ENCODE measurements at regions not wholly inside any gene's neighbourhood (a gene's known extent, or its start where the extent isn't known, plus 50 kb on each side); places are given as distances from the start of the nearest gene placed in this dataset.

- TF ChIP-seq, protein P1, sequence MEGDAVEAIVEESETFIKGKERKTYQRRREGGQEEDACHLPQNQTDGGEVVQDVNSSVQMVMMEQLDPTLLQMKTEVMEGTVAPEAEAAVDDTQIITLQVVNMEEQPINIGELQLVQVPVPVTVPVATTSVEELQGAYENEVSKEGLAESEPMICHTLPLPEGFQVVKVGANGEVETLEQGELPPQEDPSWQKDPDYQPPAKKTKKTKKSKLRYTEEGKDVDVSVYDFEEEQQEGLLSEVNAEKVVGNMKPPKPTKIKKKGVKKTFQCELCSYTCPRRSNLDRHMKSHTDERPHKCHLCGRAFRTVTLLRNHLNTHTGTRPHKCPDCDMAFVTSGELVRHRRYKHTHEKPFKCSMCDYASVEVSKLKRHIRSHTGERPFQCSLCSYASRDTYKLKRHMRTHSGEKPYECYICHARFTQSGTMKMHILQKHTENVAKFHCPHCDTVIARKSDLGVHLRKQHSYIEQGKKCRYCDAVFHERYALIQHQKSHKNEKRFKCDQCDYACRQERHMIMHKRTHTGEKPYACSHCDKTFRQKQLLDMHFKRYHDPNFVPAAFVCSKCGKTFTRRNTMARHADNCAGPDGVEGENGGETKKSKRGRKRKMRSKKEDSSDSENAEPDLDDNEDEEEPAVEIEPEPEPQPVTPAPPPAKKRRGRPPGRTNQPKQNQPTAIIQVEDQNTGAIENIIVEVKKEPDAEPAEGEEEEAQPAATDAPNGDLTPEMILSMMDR (conservative IDR thresholded peaks at IDR 0.05; ENCODE audit: low read length): peak; percentile 46
- TF ChIP-seq EZH2phosphoT487 (IDR thresholded peaks at IDR 0.05; ENCODE audit: borderline replicate concordance): no peak
Observed at GRCh38 chr13:59459972-59460371, 703.8 kb downstream of the DIAPH3 start.
